ENCODE measurements at regions not wholly inside any gene's neighbourhood (a gene's known extent, or its start where the extent isn't known, plus 50 kb on each side); places are given as distances from the start of the nearest gene placed in this dataset.

- no peak for DNase-seq (ENCODE audit: low read depth)
Measured at GRCh38 chr5:158162026-158162425, 303.1 kb upstream of the CLINT1 start.

- DNase-seq (ENCODE audit: low read depth), result no peak
Measured at GRCh38 chr5:158159621-158160020, 300.7 kb upstream of the CLINT1 start.

GRCh38 chr5:158155811-158156505 lies 297.0 kb upstream of the CLINT1 start:
- DNase-seq (ENCODE audit: low read depth), result no peak

- DNase-seq (ENCODE audit: low read depth), result no peak
Measured at GRCh38 chr5:158155067-158155466, 296.1 kb upstream of the CLINT1 start.

GRCh38 chr5:158154226-158155005 lies 295.5 kb upstream of the CLINT1 start:
- peak; percentile 59 for DNase-seq (ENCODE audit: low read depth)

GRCh38 chr5:158153508-158153907 lies 294.6 kb upstream of the CLINT1 start:
- DNase-seq (ENCODE audit: low read depth), result no peak

GRCh38 chr5:158152136-158152535 lies 293.2 kb upstream of the CLINT1 start:
- DNase-seq (ENCODE audit: low read depth), result no peak

GRCh38 chr5:158147227-158147626 lies 288.3 kb upstream of the CLINT1 start:
- no peak for DNase-seq (ENCODE audit: low read depth)

- DNase-seq (ENCODE audit: low read depth), result no peak
Measured at GRCh38 chr5:158145827-158146226, 286.9 kb upstream of the CLINT1 start.

GRCh38 chr5:158143081-158143480 lies 284.1 kb upstream of the CLINT1 start:
- no peak for DNase-seq (ENCODE audit: low read depth)

- DNase-seq (ENCODE audit: low read depth), result no peak
Measured at GRCh38 chr5:158142156-158142555, 283.2 kb upstream of the CLINT1 start.

GRCh38 chr5:158140120-158140731 lies 281.3 kb upstream of the CLINT1 start:
- DNase-seq (ENCODE audit: low read depth), result no peak

- DNase-seq (ENCODE audit: low read depth), result peak; percentile 57
Measured at GRCh38 chr5:158139161-158139560, 280.2 kb upstream of the CLINT1 start.

GRCh38 chr5:158135682-158136179 lies 276.8 kb upstream of the CLINT1 start:
- no peak for DNase-seq (ENCODE audit: low read depth)

GRCh38 chr5:158133369-158133768 lies 274.4 kb upstream of the CLINT1 start:
- DNase-seq (ENCODE audit: low read depth), result no peak

GRCh38 chr5:158127536-158127935 lies 268.6 kb upstream of the CLINT1 start:
- DNase-seq (ENCODE audit: low read depth), result no peak

- DNase-seq (ENCODE audit: low read depth), result no peak
Measured at GRCh38 chr5:158126442-158127405, 267.8 kb upstream of the CLINT1 start.

- no peak for DNase-seq (ENCODE audit: low read depth)
Measured at GRCh38 chr5:158124606-158125316, 265.8 kb upstream of the CLINT1 start.

- no peak for DNase-seq (ENCODE audit: low read depth)
Measured at GRCh38 chr5:158123595-158123994, 264.6 kb upstream of the CLINT1 start.

GRCh38 chr5:158121678-158122077 lies 262.7 kb upstream of the CLINT1 start:
- no peak for DNase-seq (ENCODE audit: low read depth)

- no peak for DNase-seq (ENCODE audit: low read depth)
Measured at GRCh38 chr5:158120760-158121159, 261.8 kb upstream of the CLINT1 start.
